ENCODE measurements at regions not wholly inside any gene's neighbourhood (a gene's known extent, or its start where the extent isn't known, plus 50 kb on each side); places are given as distances from the start of the nearest gene placed in this dataset.

- TF ChIP-seq CTCF (IDR thresholded peaks at IDR 0.05; ENCODE audit: low read depth, low read length) (no peak), POLR2A (IDR thresholded peaks at IDR 0.05; ENCODE audit: extremely low read depth, insufficient read length) (no peak)
Measured at GRCh38 chr7:71050492-71050891, 81.5 kb upstream of the GALNT17 start.
